GM23338 (cell line): ENCODE measurements at regions not wholly inside any gene's neighbourhood (a gene's known extent, or its start where the extent isn't known, plus 50 kb on each side); places are given as distances from the start of the nearest gene placed in this dataset.

Source experiments
- ATAC-seq: fragments of 200-7000 bp; cut with Tn5 transposase; 3 replicates; pipeline ENCODE4 v1.9.1; 2020
- DNase-seq: peaks from one replicate; pipeline ENCODE4 v3.0.0-alpha.2; 2015; ENCODE audit warnings: low spot score
- H2AFZ ChIP-seq: fragments of 200-600 bp; sonication (generic); 2 replicates; pipeline ENCODE4 v1.8.0; 2016; ENCODE audit warnings: antibody characterized with exemption, mild to moderate bottlenecking, moderate library complexity
- H3F3A ChIP-seq: fragments of 200-600 bp; sonication (generic); replicated peaks from 2 replicates; pipeline ENCODE4 v1.8.0; 2017; ENCODE audit warnings: antibody characterized with exemption, mixed run types, low read depth
- H3K27ac ChIP-seq: fragments of 200-600 bp; sonication (generic); 2 replicates; pipeline ENCODE4 v1.6.1; 2016; ENCODE audit warnings: low read depth
- H3K27me3 ChIP-seq: fragments of 200-600 bp; sonication (generic); 2 replicates; pipeline ENCODE4 v1.8.0; 2016; ENCODE audit warnings: mild to moderate bottlenecking, mixed run types, moderate library complexity; ENCODE audit not compliant: insufficient read depth
- H3K36me3 ChIP-seq: fragments of 200-600 bp; sonication (generic); 2 replicates; pipeline ENCODE4 v1.8.0; 2016; ENCODE audit warnings: mild to moderate bottlenecking; ENCODE audit not compliant: insufficient read depth
- H3K4me1 ChIP-seq: fragments of 200-600 bp; sonication (generic); 2 replicates; pipeline ENCODE4 v1.8.0; 2016; ENCODE audit warnings: mild to moderate bottlenecking, moderate library complexity; ENCODE audit not compliant: insufficient read depth
- H3K4me2 ChIP-seq: fragments of 200-600 bp; sonication (generic); 2 replicates; pipeline ENCODE4 v1.7.1; 2017; ENCODE audit warnings: mixed run types
- H3K4me3 ChIP-seq: fragments of 200-600 bp; sonication (generic); 2 replicates; pipeline ENCODE4 v1.6.1; 2016; ENCODE audit warnings: mixed run types
- H3K79me2 ChIP-seq: fragments of 200-600 bp; sonication (generic); replicated peaks from 2 replicates; pipeline ENCODE4 v1.8.0; 2017; ENCODE audit warnings: mild to moderate bottlenecking; ENCODE audit not compliant: insufficient read depth
- H3K9me2 ChIP-seq: fragments of 200-600 bp; sonication (generic); 2 replicates; pipeline ENCODE4 v1.8.0; 2017; ENCODE audit not compliant: insufficient read depth
- H4K20me1 ChIP-seq: fragments of 200-600 bp; sonication (generic); replicated peaks from 2 replicates; pipeline ENCODE4 v1.8.0; 2017; ENCODE audit warnings: mild to moderate bottlenecking; ENCODE audit not compliant: insufficient read depth
- H3K27ac Mint-ChIP-seq: 2 replicates; pipeline ENCODE4 v1.8.0; 2020; ENCODE audit warnings: inconsistent platforms, mild to moderate bottlenecking, moderate library complexity, mixed read lengths
- H3K27me3 Mint-ChIP-seq: 3 replicates; pipeline ENCODE4 v1.8.0; 2022; ENCODE audit warnings: low read depth, mild to moderate bottlenecking, moderate library complexity, mixed read lengths, inconsistent platforms; ENCODE audit not compliant: insufficient read depth, poor library complexity
- H3K36me3 Mint-ChIP-seq: 3 replicates; pipeline ENCODE4 v1.8.0; 2021; ENCODE audit warnings: low read depth, mild to moderate bottlenecking, inconsistent platforms, moderate library complexity, mixed read lengths
- H3K4me1 Mint-ChIP-seq: 3 replicates; pipeline ENCODE4 v1.8.0; 2020; ENCODE audit warnings: mild to moderate bottlenecking, inconsistent platforms, mixed read lengths
- H3K4me3 Mint-ChIP-seq: 3 replicates; pipeline ENCODE4 v1.8.0; 2021; ENCODE audit warnings: moderate library complexity, mild to moderate bottlenecking, inconsistent platforms, mixed read lengths
- H3K9me3 Mint-ChIP-seq: 3 replicates; pipeline ENCODE4 v1.8.0; 2020; ENCODE audit warnings: moderate library complexity, mild to moderate bottlenecking, inconsistent platforms, mixed read lengths
- CREB1 ChIP-seq: fragments of 250-450 bp; sonication (Bioruptor Pico); IDR thresholded peaks from 2 replicates; pipeline ENCODE4 v1.5.0; 2020; ENCODE audit warnings: low read depth, mild to moderate bottlenecking, moderate library complexity
- CTCF ChIP-seq, 2 experiments: fragments of 200-600 bp in 1 of 2; sonication (generic) in 1 of 2; conservative IDR thresholded peaks; 2 replicates each; pipeline versions ENCODE4 v1.5.1 to v1.6.1; 2016 to 2017; ENCODE audit warnings: antibody characterized with exemption in 2 of 2, low read depth in 2 of 2, mild to moderate bottlenecking in 2 of 2, moderate library complexity in 1 of 2
- EZH2 ChIP-seq: fragments of 200-600 bp; sonication (generic); IDR thresholded peaks from one replicate; pipeline ENCODE4 v1.8.0; 2017; ENCODE audit warnings: antibody characterized with exemption, mild to moderate bottlenecking, low read depth; ENCODE audit not compliant: unreplicated experiment
- EZH2phosphoT487 ChIP-seq: fragments of 200-600 bp; sonication (generic); IDR thresholded peaks from one replicate; pipeline ENCODE4 v1.8.1; 2018; ENCODE audit warnings: antibody characterized with exemption; ENCODE audit not compliant: unreplicated experiment
- NANOG ChIP-seq: IDR thresholded peaks from 2 replicates; pipeline ENCODE4 v1.6.1; 2016; ENCODE audit warnings: antibody characterized with exemption, borderline replicate concordance
- POLR2AphosphoS5 ChIP-seq: IDR thresholded peaks from 2 replicates; pipeline ENCODE4 v1.6.1; 2016; ENCODE audit warnings: antibody characterized with exemption, low read depth
- STAT1 ChIP-seq: IDR thresholded peaks from one replicate; pipeline ENCODE4 v1.6.1; 2016; ENCODE audit warnings: antibody characterized with exemption; ENCODE audit not compliant: unreplicated experiment
- ZNF114 ChIP-seq: fragments of 250-450 bp; sonication (Bioruptor Pico); IDR thresholded peaks from 2 replicates; pipeline ENCODE4 v1.5.0; 2020; ENCODE audit warnings: mild to moderate bottlenecking, moderate library complexity
- ZNF331 ChIP-seq: fragments of 250-450 bp; sonication (Bioruptor Pico); IDR thresholded peaks from 2 replicates; pipeline ENCODE4 v1.5.0; 2020; ENCODE audit warnings: low read depth, mild to moderate bottlenecking, moderate library complexity
- ZNF462 ChIP-seq: fragments of 250-450 bp; sonication (Bioruptor Pico); IDR thresholded peaks from 2 replicates; pipeline ENCODE4 v1.5.0; 2020; ENCODE audit warnings: mild to moderate bottlenecking, moderate library complexity
- TF ChIP-seq, protein P1 (sequence below): IDR thresholded peaks from 2 replicates; pipeline ENCODE4 v1.6.1; 2016; ENCODE audit warnings: antibody characterized with exemption
- TF ChIP-seq, protein P2 (sequence below): IDR thresholded peaks from one replicate; pipeline ENCODE4 v1.6.1; 2018; ENCODE audit warnings: antibody characterized with exemption; ENCODE audit not compliant: unreplicated experiment

- no peaks in the 10 kb centered on the region for H4K20me1 ChIP-seq
- TF ChIP-seq ZNF331 (CRISPR knock-in tag) (no peak), CTCF (conservative IDR thresholded peaks at IDR 0.05; ENCODE audit: low read depth in 2 of 2) (no peak), POLR2AphosphoS5 (no peak), EZH2 (no peak), CREB1 (CRISPR knock-in tag) (no peak), ZNF114 (no peak), NANOG (no peak), ZNF462 (CRISPR knock-in tag) (no peak), STAT1 (no peak), EZH2phosphoT487 (no peak)
- TF ChIP-seq, protein P1, sequence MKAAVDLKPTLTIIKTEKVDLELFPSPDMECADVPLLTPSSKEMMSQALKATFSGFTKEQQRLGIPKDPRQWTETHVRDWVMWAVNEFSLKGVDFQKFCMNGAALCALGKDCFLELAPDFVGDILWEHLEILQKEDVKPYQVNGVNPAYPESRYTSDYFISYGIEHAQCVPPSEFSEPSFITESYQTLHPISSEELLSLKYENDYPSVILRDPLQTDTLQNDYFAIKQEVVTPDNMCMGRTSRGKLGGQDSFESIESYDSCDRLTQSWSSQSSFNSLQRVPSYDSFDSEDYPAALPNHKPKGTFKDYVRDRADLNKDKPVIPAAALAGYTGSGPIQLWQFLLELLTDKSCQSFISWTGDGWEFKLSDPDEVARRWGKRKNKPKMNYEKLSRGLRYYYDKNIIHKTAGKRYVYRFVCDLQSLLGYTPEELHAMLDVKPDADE, result no peak
- TF ChIP-seq, protein P2, sequence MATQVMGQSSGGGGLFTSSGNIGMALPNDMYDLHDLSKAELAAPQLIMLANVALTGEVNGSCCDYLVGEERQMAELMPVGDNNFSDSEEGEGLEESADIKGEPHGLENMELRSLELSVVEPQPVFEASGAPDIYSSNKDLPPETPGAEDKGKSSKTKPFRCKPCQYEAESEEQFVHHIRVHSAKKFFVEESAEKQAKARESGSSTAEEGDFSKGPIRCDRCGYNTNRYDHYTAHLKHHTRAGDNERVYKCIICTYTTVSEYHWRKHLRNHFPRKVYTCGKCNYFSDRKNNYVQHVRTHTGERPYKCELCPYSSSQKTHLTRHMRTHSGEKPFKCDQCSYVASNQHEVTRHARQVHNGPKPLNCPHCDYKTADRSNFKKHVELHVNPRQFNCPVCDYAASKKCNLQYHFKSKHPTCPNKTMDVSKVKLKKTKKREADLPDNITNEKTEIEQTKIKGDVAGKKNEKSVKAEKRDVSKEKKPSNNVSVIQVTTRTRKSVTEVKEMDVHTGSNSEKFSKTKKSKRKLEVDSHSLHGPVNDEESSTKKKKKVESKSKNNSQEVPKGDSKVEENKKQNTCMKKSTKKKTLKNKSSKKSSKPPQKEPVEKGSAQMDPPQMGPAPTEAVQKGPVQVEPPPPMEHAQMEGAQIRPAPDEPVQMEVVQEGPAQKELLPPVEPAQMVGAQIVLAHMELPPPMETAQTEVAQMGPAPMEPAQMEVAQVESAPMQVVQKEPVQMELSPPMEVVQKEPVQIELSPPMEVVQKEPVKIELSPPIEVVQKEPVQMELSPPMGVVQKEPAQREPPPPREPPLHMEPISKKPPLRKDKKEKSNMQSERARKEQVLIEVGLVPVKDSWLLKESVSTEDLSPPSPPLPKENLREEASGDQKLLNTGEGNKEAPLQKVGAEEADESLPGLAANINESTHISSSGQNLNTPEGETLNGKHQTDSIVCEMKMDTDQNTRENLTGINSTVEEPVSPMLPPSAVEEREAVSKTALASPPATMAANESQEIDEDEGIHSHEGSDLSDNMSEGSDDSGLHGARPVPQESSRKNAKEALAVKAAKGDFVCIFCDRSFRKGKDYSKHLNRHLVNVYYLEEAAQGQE, result no peak
- no peaks in the 10 kb centered on the region for H3K36me3 ChIP-seq
- no peaks in the 10 kb centered on the region for H3F3A ChIP-seq
- DNase-seq (no peak), ATAC-seq (no peak)
- no peak overlapping the region for H3K4me2 ChIP-seq
- H3K9me2 ChIP-seq, result no peaks in the 10 kb centered on the region
- H3K4me1 Mint-ChIP-seq, result no peaks in the 10 kb centered on the region
- H3K27me3 Mint-ChIP-seq, result no peaks in the 10 kb centered on the region
- no peak overlapping the region for H3K27ac ChIP-seq
- no peak overlapping the region for H3K27ac Mint-ChIP-seq
- no peaks in the 10 kb centered on the region; the same call in 2 of the 3 replicates for H3K9me3 Mint-ChIP-seq
- no peaks in the 10 kb centered on the region for H3K79me2 ChIP-seq
- no peaks in the 10 kb centered on the region for H3K36me3 Mint-ChIP-seq
- H3K27me3 ChIP-seq, result no peaks in the 10 kb centered on the region
- no peak overlapping the region for H3K4me3 Mint-ChIP-seq
- no peaks in the 10 kb centered on the region for H3K4me1 ChIP-seq
- H3K4me3 ChIP-seq, result no peak overlapping the region
- H2AFZ ChIP-seq, result no peak overlapping the region
Observed at GRCh38 chr4:136371231-136371630, 1161.1 kb downstream of the PCDH18 start.
